HuH-7.5 (cell line): ENCODE measurements at regions not wholly inside any gene's neighbourhood (a gene's known extent, or its start where the extent isn't known, plus 50 kb on each side); places are given as distances from the start of the nearest gene placed in this dataset.
A peak's percentile ranks its signal among the peaks of the same experiment; 100 is the strongest.

Source experiments
- DNase-seq: peaks from one replicate; pipeline ENCODE4 v3.0.0; 2011; ENCODE audit warnings: low spot score

GRCh38 chr14:100638211-100638855 is 51.1 kb upstream of the BEGAIN start:
- DNase-seq: no peak

- no peak for DNase-seq
Measured at GRCh38 chr14:100639280-100639679, 52.1 kb upstream of the BEGAIN start.

- DNase-seq: no peak
Measured at GRCh38 chr14:100640471-100641273, 53.5 kb upstream of the BEGAIN start.

- DNase-seq: no peak
Measured at GRCh38 chr14:100641274-100641860, 54.1 kb upstream of the BEGAIN start.

- DNase-seq: no peak
Measured at GRCh38 chr14:100643426-100643825, 56.2 kb upstream of the BEGAIN start.

GRCh38 chr14:100644383-100644782 is 57.2 kb upstream of the BEGAIN start:
- DNase-seq: no peak

- no peak for DNase-seq
Measured at GRCh38 chr14:100644784-100645183, 57.6 kb upstream of the BEGAIN start.

GRCh38 chr14:100645196-100645981 is 58.2 kb upstream of the BEGAIN start:
- peak; percentile 91 for DNase-seq

- DNase-seq: no peak
Measured at GRCh38 chr14:100645982-100646314, 58.7 kb upstream of the BEGAIN start.

- DNase-seq: no peak
Measured at GRCh38 chr14:100648474-100649172, 61.4 kb upstream of the BEGAIN start.

- DNase-seq: no peak
Measured at GRCh38 chr14:100649173-100649519, 61.9 kb upstream of the BEGAIN start.

- DNase-seq: no peak
Measured at GRCh38 chr14:100651999-100652508, 64.8 kb upstream of the BEGAIN start.

- DNase-seq: no peak
Measured at GRCh38 chr14:100652744-100653143, 65.5 kb upstream of the BEGAIN start.

GRCh38 chr14:100653409-100653808 is 66.2 kb upstream of the BEGAIN start:
- no peak for DNase-seq

- no peak for DNase-seq
Measured at GRCh38 chr14:100654025-100654813, 67.0 kb upstream of the BEGAIN start.

- DNase-seq: peak; percentile 80
Measured at GRCh38 chr14:100654814-100655740, 67.9 kb upstream of the BEGAIN start.

- DNase-seq: no peak
Measured at GRCh38 chr14:100655741-100656085, 68.5 kb upstream of the BEGAIN start.

GRCh38 chr14:100656996-100657395 is 69.7 kb upstream of the DLK1 start:
- no peak for DNase-seq

GRCh38 chr14:100657780-100658179 is 68.9 kb upstream of the DLK1 start:
- DNase-seq: no peak
